ENCODE measurements at regions not wholly inside any gene's neighbourhood (a gene's known extent, or its start where the extent isn't known, plus 50 kb on each side); places are given as distances from the start of the nearest gene placed in this dataset.

- ChIA-PET POLR2A (no interaction called here), CTCF (no interaction called here)
- Histone ChIP-seq H3K4me3 (ENCODE audit: low read depth, low read length) (no peak overlapping the region), H3K4me1 (ENCODE audit: control insufficient read depth, insufficient read depth, low read length) (no peaks in the 10 kb centered on the region), H3K36me3 (ENCODE audit: control insufficient read depth in 2 of 2, insufficient read depth in 1 of 2, low read length in 2 of 2) (no peaks in the 10 kb centered on the region), H3K9me3 (ENCODE audit: control insufficient read depth, insufficient read depth, low read depth, low read length) (no peaks in the 10 kb centered on the region), H3K27ac (ENCODE audit: extremely low read depth, low read depth, low read length) (no peak overlapping the region)
- TF ChIP-seq CTCF (tag by site-specific recombination; IDR thresholded peaks at IDR 0.05) = no peak
- TF ChIP-seq SCRT2 (tag by site-specific recombination; IDR thresholded peaks at IDR 0.05) = no peak
- no peak for TF ChIP-seq WT1 (tag by site-specific recombination; IDR thresholded peaks at IDR 0.05)
- TF ChIP-seq ZNF747 (tag by site-specific recombination; IDR thresholded peaks at IDR 0.05) = no peak
- no peak for TF ChIP-seq ZNF830 (tag by site-specific recombination; IDR thresholded peaks at IDR 0.05; ENCODE audit: low read depth)
- TF ChIP-seq ZNF404 (tag by site-specific recombination; IDR thresholded peaks at IDR 0.05) = no peak
- TF ChIP-seq HOXD13 (CRISPR knock-in tag; IDR thresholded peaks at IDR 0.05; ENCODE audit: borderline replicate concordance) = no peak
- no peak for TF ChIP-seq ZNF221 (tag by site-specific recombination; IDR thresholded peaks at IDR 0.05; ENCODE audit: borderline replicate concordance)
- no peak for TF ChIP-seq ZNF585B (tag by site-specific recombination; IDR thresholded peaks at IDR 0.05)
- TF ChIP-seq SP3 (tag by site-specific recombination; IDR thresholded peaks at IDR 0.05) = no peak
- no peak for TF ChIP-seq ZNF692 (tag by site-specific recombination; IDR thresholded peaks at IDR 0.05)
- TF ChIP-seq ZNF624 (tag by site-specific recombination; IDR thresholded peaks at IDR 0.05) = no peak
- no peak for TF ChIP-seq BCL11A (tag by site-specific recombination; IDR thresholded peaks at IDR 0.05; ENCODE audit: low read depth)
- no peak for TF ChIP-seq GLIS1 (tag by site-specific recombination; IDR thresholded peaks at IDR 0.05)
- no peak for TF ChIP-seq PRDM6 (tag by site-specific recombination; IDR thresholded peaks at IDR 0.05)
- no peak for TF ChIP-seq PBX3 (CRISPR knock-in tag; IDR thresholded peaks at IDR 0.05)
- TF ChIP-seq ZNF513 (tag by site-specific recombination; IDR thresholded peaks at IDR 0.05) = no peak
- TF ChIP-seq TCF7L2 (IDR thresholded peaks at IDR 0.05; ENCODE audit: borderline replicate concordance, low read depth, low read length) = no peak
- TF ChIP-seq AEBP2 (tag by site-specific recombination; IDR thresholded peaks at IDR 0.05; ENCODE audit: borderline replicate concordance) = no peak
Observed at GRCh38 chr5:130280528-130281217, 376.4 kb downstream of the CHSY3 start.
